IMR-90 (cell line): ENCODE measurements at regions not wholly inside any gene's neighbourhood (a gene's known extent, or its start where the extent isn't known, plus 50 kb on each side); places are given as distances from the start of the nearest gene placed in this dataset.

Source experiments
- ATAC-seq: fragments of 200-7000 bp; cut with Tn5 transposase; 2 replicates; pipeline ENCODE4 v1.9.1; 2020; ENCODE audit warnings: low read depth, mild to moderate bottlenecking, moderate library complexity
- BruUV-seq: library from RNA; stranded (reverse); fragments of 400-500 nt; replicated peaks from 2 replicates; lab custom pipeline; 2021; lab: Mats Ljungman, UMichigan
- CTCF ChIA-PET: fragments of 300-600 bp; formaldehyde crosslinking; extraction: SDS; loops from one replicate; lab custom pipeline; 2021; ENCODE audit warnings: antibody characterized with exemption; lab: Yijun Ruan, JAX
- POLR2A ChIA-PET: fragments of 300-600 bp; sonication (Branson Sonifier 250); formaldehyde crosslinking; loops from one replicate; lab custom pipeline; 2022; ENCODE audit warnings: antibody characterized with exemption; ENCODE audit not compliant: unreplicated experiment; lab: Charles Lee
- DNase-seq: peaks from one replicate; pipeline ENCODE4 v3.0.0; 2013
- H2AFZ ChIP-seq: replicated peaks from 2 replicates; pipeline ENCODE3; 2013; ENCODE audit warnings: low read length, mild to moderate bottlenecking; ENCODE audit not compliant: poor library complexity
- H2AK5ac ChIP-seq: 2 replicates; pipeline ENCODE4 v1.6.1; 2013; ENCODE audit warnings: low read depth, low read length, inconsistent platforms
- H2AK9ac ChIP-seq: replicated peaks from 2 replicates; pipeline ENCODE3; 2013; ENCODE audit warnings: mild to moderate bottlenecking, low read depth, low read length, moderate library complexity; ENCODE audit not compliant: poor library complexity
- H2BK120ac ChIP-seq: 2 replicates; pipeline ENCODE4 v1.6.1; 2013; ENCODE audit warnings: low read depth, low read length, inconsistent platforms
- H2BK15ac ChIP-seq: 3 replicates; pipeline ENCODE4 v1.6.1; 2013; ENCODE audit warnings: low read depth, low read length, inconsistent platforms
- H2BK20ac ChIP-seq: 2 replicates; pipeline ENCODE4 v1.6.1; 2013; ENCODE audit warnings: low read depth, mild to moderate bottlenecking, inconsistent platforms, low read length, moderate library complexity
- H2BK5ac ChIP-seq: 2 replicates; pipeline ENCODE4 v1.6.1; 2013; ENCODE audit warnings: mild to moderate bottlenecking, low read depth, low read length, inconsistent platforms; ENCODE audit not compliant: poor library complexity, severe bottlenecking
- H3K14ac ChIP-seq: replicated peaks from 2 replicates; pipeline ENCODE4 v1.6.1; 2013; ENCODE audit warnings: low read depth, low read length, inconsistent platforms
- H3K18ac ChIP-seq: 2 replicates; pipeline ENCODE4 v1.6.1; 2013; ENCODE audit warnings: low read depth, low read length, control low read depth
- H3K23ac ChIP-seq: 2 replicates; pipeline ENCODE4 v1.6.1; 2013; ENCODE audit warnings: low read depth, low read length, inconsistent platforms
- H3K27ac ChIP-seq: 2 replicates; pipeline ENCODE4 v1.5.1; 2013; ENCODE audit warnings: mild to moderate bottlenecking, control low read depth, low read length; ENCODE audit not compliant: insufficient read depth
- H3K27me3 ChIP-seq: 2 replicates; pipeline ENCODE4 v1.6.1; 2013; ENCODE audit warnings: low read length; ENCODE audit not compliant: control insufficient read depth, insufficient read depth
- H3K36me3 ChIP-seq: 2 replicates; pipeline ENCODE4 v1.6.1; 2013; ENCODE audit warnings: low read length, mixed read lengths; ENCODE audit not compliant: control insufficient read depth, insufficient read depth
- H3K4ac ChIP-seq: 2 replicates; pipeline ENCODE4 v1.6.1; 2013; ENCODE audit warnings: low read depth, low read length, inconsistent platforms
- H3K4me1 ChIP-seq: 2 replicates; pipeline ENCODE4 v1.6.1; 2013; ENCODE audit warnings: low read length, mixed read lengths; ENCODE audit not compliant: control insufficient read depth, insufficient read depth
- H3K4me2 ChIP-seq: 2 replicates; pipeline ENCODE4 v1.6.1; 2013; ENCODE audit warnings: low read depth, mild to moderate bottlenecking, control low read depth, low read length, moderate library complexity
- H3K4me3 ChIP-seq: 2 replicates; pipeline ENCODE4 v1.5.1; 2013; ENCODE audit warnings: low read depth, mild to moderate bottlenecking, control low read depth, low read length, moderate library complexity; ENCODE audit not compliant: insufficient read depth
- H3K56ac ChIP-seq: 2 replicates; pipeline ENCODE4 v1.6.1; 2013; ENCODE audit warnings: low read length, inconsistent platforms; ENCODE audit not compliant: insufficient read depth; ENCODE audit errors: extremely low read depth
- H3K79me1 ChIP-seq, 2 experiments: 2 replicates each; pipeline ENCODE4 v1.6.1; 2013; ENCODE audit warnings: low read length in 2 of 2, inconsistent platforms in 1 of 2, low read depth in 1 of 2
- H3K9ac ChIP-seq: 2 replicates; pipeline ENCODE4 v1.6.1; 2013; ENCODE audit warnings: low read depth, low read length, control low read depth
- H3K9me1 ChIP-seq: 2 replicates; pipeline ENCODE4 v1.6.1; 2013; ENCODE audit warnings: low read length, inconsistent platforms; ENCODE audit not compliant: insufficient read depth
- H3K9me3 ChIP-seq: 2 replicates; pipeline ENCODE4 v1.6.1; 2013; ENCODE audit warnings: low read length; ENCODE audit not compliant: control insufficient read depth, insufficient read depth
- H4K20me1 ChIP-seq: 2 replicates; pipeline ENCODE4 v1.6.1; 2013; ENCODE audit warnings: low read length, inconsistent platforms; ENCODE audit not compliant: insufficient read depth
- H4K5ac ChIP-seq: 2 replicates; pipeline ENCODE4 v1.6.1; 2013; ENCODE audit warnings: mild to moderate bottlenecking, low read depth, low read length, control low read depth
- H4K8ac ChIP-seq, 2 experiments: 2 replicates each; pipeline ENCODE4 v1.6.1; 2013; ENCODE audit warnings: low read depth in 2 of 2, low read length in 2 of 2, control low read depth in 1 of 2, inconsistent platforms in 1 of 2
- H4K91ac ChIP-seq: 2 replicates; pipeline ENCODE4 v1.6.1; 2013; ENCODE audit warnings: low read depth, low read length, inconsistent platforms; ENCODE audit not compliant: insufficient read depth
- BHLHE40 ChIP-seq: fragments of 150-350 bp; IDR thresholded peaks from 2 replicates; pipeline ENCODE4 v1.6.1; 2016; ENCODE audit warnings: mild to moderate bottlenecking, low read depth, low read length
- CEBPB ChIP-seq: IDR thresholded peaks from 2 replicates; pipeline ENCODE4 v1.6.1; 2012; ENCODE audit warnings: low read depth, low read length, improper control_type of control experiment
- CHD1 ChIP-seq: IDR thresholded peaks from 2 replicates; pipeline ENCODE4 v1.6.1; 2012; ENCODE audit warnings: low read depth, low read length, improper control_type of control experiment
- FOS ChIP-seq: fragments of 150-350 bp; IDR thresholded peaks from 2 replicates; pipeline ENCODE4 v1.6.1; 2016; ENCODE audit warnings: low read depth, low read length
- MAFK ChIP-seq: IDR thresholded peaks from 2 replicates; pipeline ENCODE4 v1.6.1; 2012; ENCODE audit warnings: low read depth, low read length, improper control_type of control experiment
- MAZ ChIP-seq: IDR thresholded peaks from 2 replicates; pipeline ENCODE4 v1.6.1; 2012; ENCODE audit warnings: low read depth, mild to moderate bottlenecking, low read length, improper control_type of control experiment, moderate library complexity, borderline replicate concordance
- MXI1 ChIP-seq: IDR thresholded peaks from 2 replicates; pipeline ENCODE4 v1.6.1; 2012; ENCODE audit warnings: low read depth, mild to moderate bottlenecking, low read length, moderate library complexity, borderline replicate concordance
- NFE2L2 ChIP-seq: fragments of 150-350 bp; IDR thresholded peaks from 2 replicates; pipeline ENCODE4 v1.6.1; 2016; ENCODE audit warnings: low read depth, mild to moderate bottlenecking, low read length
- POLR2A ChIP-seq: IDR thresholded peaks from 2 replicates; pipeline ENCODE4 v1.6.1; 2012; ENCODE audit warnings: mild to moderate bottlenecking, low read depth, low read length
- RCOR1 ChIP-seq: IDR thresholded peaks from 2 replicates; pipeline ENCODE4 v1.6.1; 2012; ENCODE audit warnings: mild to moderate bottlenecking, low read length, improper control_type of control experiment; ENCODE audit not compliant: insufficient replicate concordance
- SMC3 ChIP-seq: fragments of 150-350 bp; IDR thresholded peaks from 2 replicates; pipeline ENCODE4 v1.6.1; 2016; ENCODE audit warnings: low read depth, mild to moderate bottlenecking, antibody characterized with exemption, low read length, moderate library complexity
- WGBS, 2 experiments: methylation state at CpG; one replicate each; pipeline versions ENCODE4 v1.1.5 to v1.1.7; 2013; ENCODE audit warnings: missing lambda C conversion rate in 2 of 2; ENCODE audit not compliant: insufficient read length in 1 of 2; ENCODE audit errors: extremely low coverage in 2 of 2; 5-methylcytosine and 5-hydroxymethylcytosine counted together
- dilution Hi-C: fragments of 300-500 bp; cut with HindIII; formaldehyde crosslinking; loops from one replicate; pipeline ENCODE4 v1.14.3; 2018; ENCODE audit warnings: low sequenced_read_pairs; ENCODE audit not compliant: unreplicated experiment
- in situ Hi-C: fragments of 300-500 bp; cut with MboI; formaldehyde crosslinking; loops from 3 replicates; pipeline ENCODE4 v1.14.3; 2019; ENCODE audit warnings: low sequenced_read_pairs, inconsistent platforms, mixed read lengths
- intact Hi-C: fragments of 100-400 bp; cut with micrococcal nuclease; formaldehyde crosslinking; loops from 2 replicates; pipeline ENCODE4 v1.10.0; 2022
- TF ChIP-seq, protein P1 (sequence below): fragments of 150-350 bp; IDR thresholded peaks from 2 replicates; pipeline ENCODE4 v1.6.1; 2016; ENCODE audit warnings: low read depth, mild to moderate bottlenecking, low read length, moderate library complexity, borderline replicate concordance
- TF ChIP-seq, protein P2 (sequence below): fragments of 150-350 bp; IDR thresholded peaks from 2 replicates; pipeline ENCODE4 v1.6.1; 2017; ENCODE audit warnings: mild to moderate bottlenecking, antibody characterized with exemption, low read length, low read depth

DNA sequence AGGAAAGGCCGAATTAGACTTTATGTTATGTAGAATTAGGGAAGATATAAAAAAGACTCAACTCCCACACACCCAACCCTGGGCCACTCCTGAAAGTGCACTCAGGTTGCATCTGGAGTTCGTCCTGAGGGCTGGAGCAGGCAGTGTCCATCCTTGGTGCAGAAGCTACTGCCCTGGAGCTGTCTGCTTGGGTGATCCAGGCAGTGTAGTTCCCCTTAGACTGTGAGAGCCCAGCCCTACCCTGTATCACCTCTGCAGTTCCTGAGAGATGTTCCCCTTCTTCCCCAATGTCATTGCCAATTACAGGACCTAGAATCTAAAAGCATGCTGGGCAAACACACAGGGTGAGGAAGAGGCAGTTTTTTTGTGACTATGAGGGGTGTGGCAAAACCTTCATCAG lies 368.3 kb upstream of the ST8SIA4 start:
- WGBS, 2 experiments, result 17% methylated on average over 1 of the region's 2 CpGs; no CpG with 5 or more reads in 1 of the 2 experiments
- in situ Hi-C loops, result no loop called here
- H3K56ac ChIP-seq, result no peak overlapping the region
- H2AK5ac ChIP-seq, result no peak overlapping the region
- BruUV-seq, result no TSS peak
- no peak overlapping the region for H4K5ac ChIP-seq
- H2AFZ ChIP-seq, result no peak overlapping the region
- H3K4ac ChIP-seq, result no peak overlapping the region
- H4K8ac ChIP-seq, result no peak overlapping the region
- ChIA-PET POLR2A (no interaction called here), CTCF (no interaction called here)
- peaks cover 6% of the 10 kb centered on the region for H3K9me3 ChIP-seq
- H2BK20ac ChIP-seq, result no peak overlapping the region
- H3K27me3 ChIP-seq, result no peaks in the 10 kb centered on the region
- no peak overlapping the region for H3K9ac ChIP-seq
- no peak overlapping the region for H3K18ac ChIP-seq
- H2BK5ac ChIP-seq, result no peak overlapping the region
- no peaks in the 10 kb centered on the region for H3K36me3 ChIP-seq
- H4K91ac ChIP-seq, result no peak overlapping the region
- no peak overlapping the region for H2BK120ac ChIP-seq
- H3K23ac ChIP-seq, result no peak overlapping the region
- intact Hi-C loops, result no loop called here
- no peaks in the 10 kb centered on the region for H3K4me1 ChIP-seq
- H3K9me1 ChIP-seq, result no peaks in the 10 kb centered on the region
- H3K4me3 ChIP-seq, result no peak overlapping the region
- H3K79me1 ChIP-seq, result no peaks in the 10 kb centered on the region
- H2BK15ac ChIP-seq, result no peak overlapping the region
- TF ChIP-seq SMC3 (no peak), NFE2L2 (no peak), CHD1 (no peak), FOS (no peak), BHLHE40 (no peak), CEBPB (no peak), MAZ (no peak), MAFK (no peak), RCOR1 (no peak), POLR2A (no peak), MXI1 (no peak)
- TF ChIP-seq, protein P1, sequence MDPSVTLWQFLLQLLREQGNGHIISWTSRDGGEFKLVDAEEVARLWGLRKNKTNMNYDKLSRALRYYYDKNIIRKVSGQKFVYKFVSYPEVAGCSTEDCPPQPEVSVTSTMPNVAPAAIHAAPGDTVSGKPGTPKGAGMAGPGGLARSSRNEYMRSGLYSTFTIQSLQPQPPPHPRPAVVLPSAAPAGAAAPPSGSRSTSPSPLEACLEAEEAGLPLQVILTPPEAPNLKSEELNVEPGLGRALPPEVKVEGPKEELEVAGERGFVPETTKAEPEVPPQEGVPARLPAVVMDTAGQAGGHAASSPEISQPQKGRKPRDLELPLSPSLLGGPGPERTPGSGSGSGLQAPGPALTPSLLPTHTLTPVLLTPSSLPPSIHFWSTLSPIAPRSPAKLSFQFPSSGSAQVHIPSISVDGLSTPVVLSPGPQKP, result no peak
- TF ChIP-seq, protein P2, sequence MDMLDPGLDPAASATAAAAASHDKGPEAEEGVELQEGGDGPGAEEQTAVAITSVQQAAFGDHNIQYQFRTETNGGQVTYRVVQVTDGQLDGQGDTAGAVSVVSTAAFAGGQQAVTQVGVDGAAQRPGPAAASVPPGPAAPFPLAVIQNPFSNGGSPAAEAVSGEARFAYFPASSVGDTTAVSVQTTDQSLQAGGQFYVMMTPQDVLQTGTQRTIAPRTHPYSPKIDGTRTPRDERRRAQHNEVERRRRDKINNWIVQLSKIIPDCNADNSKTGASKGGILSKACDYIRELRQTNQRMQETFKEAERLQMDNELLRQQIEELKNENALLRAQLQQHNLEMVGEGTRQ, result no peak
- no peak overlapping the region for H2AK9ac ChIP-seq
- H3K27ac ChIP-seq, result no peak overlapping the region
- no peak for DNase-seq
- H3K14ac ChIP-seq, result no peak overlapping the region
- no peak for ATAC-seq
- dilution Hi-C loops, result no loop called here
- H3K4me2 ChIP-seq, result no peak overlapping the region
- H4K20me1 ChIP-seq, result no peaks in the 10 kb centered on the region
